Adrenal gland (tissue), 9 donors: ENCODE measurements at regions not wholly inside any gene's neighbourhood (a gene's known extent, or its start where the extent isn't known, plus 50 kb on each side); places are given as distances from the start of the nearest gene placed in this dataset.

Experiments
- DNase-seq, 7 donors: peaks; one replicate each; pipeline ENCODE4 v3.0.0-alpha.2; 2019 to 2020
- H3K27ac ChIP-seq, 5 donors: fragments of 200-600 bp; sonication (generic) in 4 of 5; 1 replicate in 3 of 5; 2 replicates in 2 of 5; pipeline versions ENCODE4 v1.5.1 to v1.8.0; 2016 to 2020; ENCODE audit warnings: mild to moderate bottlenecking in 1 of 5
- H3K27me3 ChIP-seq: fragments of 200-600 bp; 2 replicates; pipeline ENCODE4 v1.8.0; 2021
- H3K36me3 ChIP-seq, 2 donors: fragments of 200-600 bp; replicated peaks in 1 of 2; 1 replicate in 1 of 2; 2 replicates in 1 of 2; pipeline versions ENCODE4 v1.5.1 to v1.8.0; 2018 to 2022
- H3K4me1 ChIP-seq, 2 donors: fragments of 200-600 bp; replicated peaks in 1 of 2; 1 replicate in 1 of 2; 2 replicates in 1 of 2; pipeline versions ENCODE4 v1.5.1 to v1.8.0; 2018 to 2021
- H3K4me3 ChIP-seq, 4 donors: fragments of 200-600 bp; sonication (generic) in 3 of 4; one replicate each; pipeline ENCODE4 v1.5.1; 2016 to 2018
- H3K9me3 ChIP-seq, 3 donors: fragments of 200-600 bp; sonication (generic) in 1 of 3; replicated peaks in 1 of 3; 1 replicate in 2 of 3; 2 replicates in 1 of 3; pipeline versions ENCODE4 v1.5.1 to v1.8.0; 2016 to 2021
- POLR2A ChIP-seq, 2 donors: fragments of 450-650 bp; IDR thresholded peaks; one replicate each; pipeline ENCODE4 v1.6.1; 2017; ENCODE audit warnings: antibody characterized with exemption in 2 of 2, mild to moderate bottlenecking in 2 of 2, moderate library complexity in 1 of 2
- WGBS, 4 donors: extraction: QIAGEN DNeasy Blood & Tissue Kit in 2 of 4; methylation state at CpG; one replicate each; pipeline versions ENCODE4 v1.1.5 to v1.1.7; 2013 to 2017; 5-methylcytosine and 5-hydroxymethylcytosine counted together
- intact Hi-C, 2 donors: fragments of 100-400 bp; cut with DNase I; formaldehyde crosslinking; loops; one replicate each; pipeline versions ENCODE4 v1.14.1 to v1.15.0; 2022 to 2023
- TF ChIP-seq, protein P1 (sequence below), 6 experiments: fragments of 450-650 bp in 4 of 6; fragments of 200-600 bp in 2 of 6; sonication (generic) in 1 of 6; IDR thresholded peaks; 1 replicate in 5 of 6; 2 replicates in 1 of 6; pipeline versions ENCODE4 v1.5.1 to v1.8.0; 2016 to 2021; ENCODE audit warnings: antibody characterized with exemption in 6 of 6, mild to moderate bottlenecking in 2 of 6, moderate library complexity in 1 of 6
- donor health status: healthy with polysubstance abuse.
- donor health status: Bipolar disorder and iron deficiency.
- donor health status: DM: yes; HTN: yes; CAD: no.
- donor health status: DM: no; HTN: no; CAD: no.
- donor health status: DM: no; HTN: no; CAD: no.

DNA sequence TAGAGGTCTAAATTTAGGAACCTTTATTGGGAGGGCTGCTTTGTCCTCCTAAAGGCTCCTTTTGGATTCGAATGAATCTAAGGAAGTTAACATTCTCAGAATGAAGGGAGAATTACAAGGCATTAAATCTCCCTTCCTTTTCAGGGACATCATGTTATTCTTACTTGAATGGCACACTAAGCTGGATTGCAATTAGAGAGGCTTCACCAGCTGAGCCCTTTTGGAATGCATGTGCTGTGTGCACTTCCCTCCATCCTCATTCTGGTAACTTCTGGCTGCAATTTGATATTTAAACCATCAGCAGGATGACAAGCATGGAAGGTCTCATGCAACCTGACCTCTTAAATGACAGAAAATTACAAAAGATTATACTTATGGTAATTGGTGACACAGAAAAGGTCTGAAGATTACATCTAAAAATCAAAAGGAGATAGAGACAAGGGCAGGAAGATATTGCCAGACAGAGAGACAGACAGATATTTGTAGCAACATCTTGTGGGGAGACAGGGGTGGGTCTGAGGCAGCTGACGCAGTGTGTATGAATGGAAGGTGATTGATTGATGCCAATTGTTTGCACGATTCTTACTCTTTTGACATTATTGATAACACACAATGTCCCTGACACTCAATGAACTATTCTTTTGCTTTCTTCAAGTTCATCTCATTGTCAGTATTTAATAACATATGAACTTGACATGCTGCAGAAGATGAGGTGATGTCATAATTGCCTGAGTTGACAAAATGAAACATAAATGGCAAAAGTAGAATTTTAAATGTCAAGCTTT is 570.8 kb upstream of the GYPC start:
- Histone ChIP-seq H3K9me3 (no peaks in the 10 kb centered on the region), H3K4me1 (no peaks in the 10 kb centered on the region), H3K36me3 (no peaks in the 10 kb centered on the region), H3K4me3 (no peak overlapping the region), H3K27ac (no peak overlapping the region), H3K27me3 (no peaks in the 10 kb centered on the region)
- TF ChIP-seq, protein P1, sequence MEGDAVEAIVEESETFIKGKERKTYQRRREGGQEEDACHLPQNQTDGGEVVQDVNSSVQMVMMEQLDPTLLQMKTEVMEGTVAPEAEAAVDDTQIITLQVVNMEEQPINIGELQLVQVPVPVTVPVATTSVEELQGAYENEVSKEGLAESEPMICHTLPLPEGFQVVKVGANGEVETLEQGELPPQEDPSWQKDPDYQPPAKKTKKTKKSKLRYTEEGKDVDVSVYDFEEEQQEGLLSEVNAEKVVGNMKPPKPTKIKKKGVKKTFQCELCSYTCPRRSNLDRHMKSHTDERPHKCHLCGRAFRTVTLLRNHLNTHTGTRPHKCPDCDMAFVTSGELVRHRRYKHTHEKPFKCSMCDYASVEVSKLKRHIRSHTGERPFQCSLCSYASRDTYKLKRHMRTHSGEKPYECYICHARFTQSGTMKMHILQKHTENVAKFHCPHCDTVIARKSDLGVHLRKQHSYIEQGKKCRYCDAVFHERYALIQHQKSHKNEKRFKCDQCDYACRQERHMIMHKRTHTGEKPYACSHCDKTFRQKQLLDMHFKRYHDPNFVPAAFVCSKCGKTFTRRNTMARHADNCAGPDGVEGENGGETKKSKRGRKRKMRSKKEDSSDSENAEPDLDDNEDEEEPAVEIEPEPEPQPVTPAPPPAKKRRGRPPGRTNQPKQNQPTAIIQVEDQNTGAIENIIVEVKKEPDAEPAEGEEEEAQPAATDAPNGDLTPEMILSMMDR (IDR thresholded peaks at IDR 0.05) = no peak
- no peak for TF ChIP-seq POLR2A (IDR thresholded peaks at IDR 0.05)
- no peak for DNase-seq
- WGBS, 4 donors = 51 to 60% (median 59%) methylated on average over 3 of the region's 3 CpGs
- intact Hi-C loops = no loop called here

- H3K36me3 ChIP-seq = no peaks in the 10 kb centered on the region
- H3K27me3 ChIP-seq = no peaks in the 10 kb centered on the region
- intact Hi-C loops = no loop called here
- 63 to 82% (median 76%) methylated on average over 1 of the region's 1 CpG for WGBS, 4 donors
- no peaks in the 10 kb centered on the region for H3K4me1 ChIP-seq
- H3K4me3 ChIP-seq = no peak overlapping the region
- TF ChIP-seq, protein P1 (IDR thresholded peaks at IDR 0.05) = no peak
- TF ChIP-seq POLR2A (IDR thresholded peaks at IDR 0.05) = no peak
- H3K27ac ChIP-seq = no peak overlapping the region
- no peaks in the 10 kb centered on the region for H3K9me3 ChIP-seq
- DNase-seq = no peak
These were observed 555.0 kb upstream of the GYPC start for GRCh38 chr2:126100962-126101361.

GRCh38 chr2:126106006-126106405 is 550.0 kb upstream of the GYPC start:
- WGBS, 4 donors = 64 to 84% (median 80%) methylated on average over 3 of the region's 3 CpGs
- intact Hi-C loops = no loop called here
- no peak for TF ChIP-seq POLR2A (IDR thresholded peaks at IDR 0.05)
- TF ChIP-seq, protein P1 (IDR thresholded peaks at IDR 0.05) = no peak

GRCh38 chr2:126107883-126108282 is 548.1 kb upstream of the GYPC start:
- no peaks in the 10 kb centered on the region for H3K27me3 ChIP-seq
- 76 to 94% (median 83%) methylated on average over 1 of the region's 1 CpG for WGBS, 4 donors
- H3K27ac ChIP-seq = no peak overlapping the region
- no peaks in the 10 kb centered on the region for H3K4me1 ChIP-seq
- H3K36me3 ChIP-seq = no peaks in the 10 kb centered on the region
- TF ChIP-seq, protein P1 (IDR thresholded peaks at IDR 0.05) = no peak
- TF ChIP-seq POLR2A (IDR thresholded peaks at IDR 0.05) = no peak
- H3K9me3 ChIP-seq = no peaks in the 10 kb centered on the region
- no peak overlapping the region for H3K4me3 ChIP-seq
- intact Hi-C loops = no loop called here
- no peak for DNase-seq

More at GRCh38 chr2:126106006-126106405, 550.0 kb upstream of the GYPC start:
- no peak overlapping the region for H3K27ac ChIP-seq
- no peaks in the 10 kb centered on the region for H3K36me3 ChIP-seq
- no peaks in the 10 kb centered on the region for H3K9me3 ChIP-seq
- no peaks in the 10 kb centered on the region for H3K27me3 ChIP-seq
- no peaks in the 10 kb centered on the region for H3K4me1 ChIP-seq
- no peak for DNase-seq
- no peak overlapping the region for H3K4me3 ChIP-seq
